Activated naive CD8-positive, alpha-beta T cell treated with anti-CD3 and anti-CD28 coated beads for 36 hours (primary cell): ENCODE measurements at regions not wholly inside any gene's neighbourhood (a gene's known extent, or its start where the extent isn't known, plus 50 kb on each side); places are given as distances from the start of the nearest gene placed in this dataset.

Source experiments
- DNase-seq: peaks from one replicate; pipeline ENCODE4 v3.0.0; 2021
- H3K27ac Mint-ChIP-seq: one replicate; pipeline ENCODE4 v1.8.0; 2022; ENCODE audit warnings: mild to moderate bottlenecking, moderate library complexity, mixed read lengths
- H3K27me3 Mint-ChIP-seq: one replicate; pipeline ENCODE4 v1.8.0; 2022; ENCODE audit warnings: mild to moderate bottlenecking, mixed read lengths
- H3K36me3 Mint-ChIP-seq: one replicate; pipeline ENCODE4 v1.8.0; 2021; ENCODE audit warnings: mild to moderate bottlenecking, mixed read lengths
- H3K4me1 Mint-ChIP-seq: one replicate; pipeline ENCODE4 v1.8.0; 2021; ENCODE audit warnings: mixed read lengths
- H3K4me3 Mint-ChIP-seq: one replicate; pipeline ENCODE4 v1.8.0; 2022; ENCODE audit warnings: mild to moderate bottlenecking, moderate library complexity, mixed read lengths
- H3K9me3 Mint-ChIP-seq: one replicate; pipeline ENCODE4 v1.8.0; 2022; ENCODE audit warnings: mixed read lengths

DNA sequence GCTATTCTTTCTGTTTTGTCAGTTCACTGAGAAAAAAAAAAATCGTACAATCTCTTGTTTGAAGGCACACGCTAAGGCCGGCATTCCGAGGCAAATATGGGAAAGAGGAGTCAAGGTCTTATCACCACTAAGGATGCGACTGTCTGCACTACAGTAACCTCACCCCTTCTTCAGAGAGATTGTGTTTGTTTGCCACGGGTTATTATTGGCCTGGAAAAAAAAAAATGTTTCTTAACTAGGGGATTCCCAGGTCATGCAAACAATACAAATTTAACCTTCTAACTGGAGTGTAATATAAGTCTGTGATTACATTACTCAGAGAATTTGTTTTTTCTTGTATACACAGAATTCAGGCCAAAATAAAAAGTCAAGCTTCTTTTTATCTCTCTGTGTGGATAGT, 168.3 kb downstream of the TMA16 start:
- Mint-ChIP-seq H3K4me3 (no peak overlapping the region), H3K27me3 (no peaks in the 10 kb centered on the region), H3K4me1 (peaks cover 33% of the 10 kb centered on the region), H3K36me3 (no peaks in the 10 kb centered on the region), H3K9me3 (peaks cover 4% of the 10 kb centered on the region), H3K27ac (no peak overlapping the region)
- DNase-seq = no peak

DNA sequence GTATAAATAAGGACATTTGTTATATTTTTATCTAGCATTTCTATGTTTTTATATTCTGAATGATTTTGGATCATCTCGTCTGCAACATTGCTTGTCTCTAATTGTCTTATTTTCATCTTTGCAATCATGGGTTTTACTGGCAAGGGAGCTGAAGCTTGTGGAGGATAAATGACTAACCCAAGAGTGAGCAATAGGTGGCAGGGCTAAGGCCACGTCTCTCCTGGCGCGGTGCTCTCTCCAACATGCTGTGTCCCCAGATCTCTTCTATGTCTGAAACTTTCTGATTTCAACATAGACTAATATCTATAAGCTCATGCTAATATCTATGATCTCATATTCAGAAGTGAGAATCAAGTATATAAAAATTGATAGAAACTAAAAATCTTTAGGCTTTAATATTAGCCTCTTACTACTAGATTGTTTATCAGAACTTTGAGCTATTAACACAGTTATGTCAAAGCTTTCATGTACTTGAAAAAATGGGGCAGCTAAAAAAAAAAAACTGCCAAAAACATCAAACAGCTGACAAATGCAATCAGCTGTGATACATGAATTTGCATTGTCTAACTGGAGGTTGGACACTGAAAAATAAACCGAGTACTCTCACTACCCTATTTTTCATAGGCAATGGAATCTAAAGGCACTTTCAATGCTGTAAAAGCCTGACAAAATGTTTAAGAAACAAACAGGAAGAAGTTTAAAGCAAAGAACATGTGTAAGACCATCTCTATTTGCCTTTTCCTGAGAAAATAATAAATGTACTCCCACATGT, 169.2 kb downstream of the TMA16 start:
- no peak for DNase-seq
- peaks cover 4% of the 10 kb centered on the region for H3K9me3 Mint-ChIP-seq

DNA sequence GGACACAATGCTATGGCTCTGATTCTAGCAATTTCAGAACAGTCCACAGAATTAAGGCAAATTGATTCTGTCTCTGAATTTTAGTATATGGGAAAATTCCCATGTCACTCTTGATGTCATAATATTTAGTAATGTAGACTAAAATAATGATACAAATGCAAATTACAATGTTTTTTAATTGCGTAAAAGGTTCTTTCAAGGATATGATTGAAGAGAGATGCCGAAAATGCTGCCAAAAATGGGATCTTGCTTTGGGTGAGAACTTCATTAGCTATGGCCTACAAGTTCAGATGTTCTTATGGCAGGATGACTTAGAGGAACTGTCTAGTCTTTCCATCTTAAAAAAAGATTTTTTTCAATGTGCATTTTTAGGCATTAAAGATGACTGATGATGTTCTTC, 170.6 kb downstream of the TMA16 start:
- Mint-ChIP-seq H3K4me3 (no peak overlapping the region), H3K4me1 (peaks cover 35% of the 10 kb centered on the region), H3K27ac (no peak overlapping the region), H3K36me3 (no peaks in the 10 kb centered on the region), H3K27me3 (no peaks in the 10 kb centered on the region), H3K9me3 (no peaks in the 10 kb centered on the region)
- no peak for DNase-seq

More for the DNA sequence above, 169.2 kb downstream of the TMA16 start:
- Mint-ChIP-seq H3K4me1 (peaks cover 35% of the 10 kb centered on the region), H3K27ac (peak overlapping the region; percentile 37), H3K36me3 (no peaks in the 10 kb centered on the region), H3K4me3 (no peak overlapping the region), H3K27me3 (no peaks in the 10 kb centered on the region)

DNA sequence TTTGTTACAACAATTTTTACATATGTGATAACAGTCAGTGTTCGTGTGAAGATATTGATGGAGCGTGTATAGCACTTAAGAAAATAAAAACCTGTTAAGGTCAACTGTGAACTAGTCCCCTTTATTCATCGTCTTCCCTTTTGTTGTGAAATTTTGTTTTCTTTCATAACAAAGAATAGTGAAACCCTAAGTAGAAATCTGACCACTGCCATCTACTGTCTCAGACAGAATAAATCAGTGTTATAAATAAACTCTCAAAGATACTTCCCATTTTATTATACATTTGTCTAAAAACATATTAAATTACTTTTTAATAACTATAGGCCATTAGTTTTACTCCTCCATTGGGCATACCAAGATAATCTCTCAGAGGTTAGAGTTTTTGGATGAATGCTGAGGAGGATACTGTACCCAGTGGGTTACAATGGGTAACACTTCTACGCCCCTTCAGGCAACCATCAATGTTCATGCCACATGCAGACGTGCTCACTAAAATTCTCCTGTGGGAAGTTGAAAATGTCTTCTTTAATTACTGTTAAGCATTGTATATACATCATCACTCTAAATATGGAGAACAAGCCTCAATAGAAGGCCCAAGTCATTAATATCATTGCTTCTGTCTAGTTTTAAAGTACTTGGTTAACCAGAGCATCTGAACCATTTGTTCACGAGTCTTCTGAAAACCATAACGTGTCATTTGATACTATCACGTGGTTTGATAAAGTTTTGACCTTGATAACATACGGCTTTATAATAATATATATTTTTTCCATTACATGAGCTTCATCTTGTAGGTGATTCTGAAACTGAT, 171.2 kb downstream of the TMA16 start:
- DNase-seq = no peak
- H3K4me1 Mint-ChIP-seq = peaks cover 38% of the 10 kb centered on the region
- H3K27ac Mint-ChIP-seq = no peak overlapping the region
- H3K27me3 Mint-ChIP-seq = no peaks in the 10 kb centered on the region
- no peaks in the 10 kb centered on the region for H3K9me3 Mint-ChIP-seq
- no peak overlapping the region for H3K4me3 Mint-ChIP-seq
- no peaks in the 10 kb centered on the region for H3K36me3 Mint-ChIP-seq

DNA sequence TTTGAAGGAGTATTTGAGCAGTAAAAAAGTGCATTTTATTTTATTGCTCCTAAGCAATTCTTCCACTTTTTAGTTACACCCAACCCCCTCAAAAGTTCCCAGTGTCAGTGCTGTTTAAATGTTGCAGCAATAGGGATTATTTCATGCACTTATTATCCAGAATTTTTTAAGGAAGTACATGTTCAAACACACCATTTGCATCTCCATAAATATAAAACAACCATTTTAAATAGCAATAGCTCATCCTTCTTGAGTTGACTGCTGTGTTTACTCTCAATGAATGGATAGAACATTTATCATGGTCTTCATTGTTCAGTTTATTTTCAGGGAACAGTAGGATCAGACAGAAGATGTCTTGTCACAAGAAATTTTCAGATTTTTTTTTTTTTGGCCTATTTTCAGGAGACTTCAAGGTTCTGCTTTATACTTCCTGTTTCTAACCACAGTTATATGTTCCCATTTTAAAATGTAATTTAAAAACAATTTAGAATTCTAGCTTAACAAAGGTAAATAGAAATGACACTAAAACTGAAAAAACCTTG, 171.9 kb downstream of the TMA16 start:
- H3K4me1 Mint-ChIP-seq = peaks cover 44% of the 10 kb centered on the region
- no peaks in the 10 kb centered on the region for H3K36me3 Mint-ChIP-seq
- H3K27me3 Mint-ChIP-seq = no peaks in the 10 kb centered on the region
- H3K9me3 Mint-ChIP-seq = no peaks in the 10 kb centered on the region
- no peak overlapping the region for H3K4me3 Mint-ChIP-seq
- H3K27ac Mint-ChIP-seq = peak overlapping the region; percentile 34
- DNase-seq = no peak

DNA sequence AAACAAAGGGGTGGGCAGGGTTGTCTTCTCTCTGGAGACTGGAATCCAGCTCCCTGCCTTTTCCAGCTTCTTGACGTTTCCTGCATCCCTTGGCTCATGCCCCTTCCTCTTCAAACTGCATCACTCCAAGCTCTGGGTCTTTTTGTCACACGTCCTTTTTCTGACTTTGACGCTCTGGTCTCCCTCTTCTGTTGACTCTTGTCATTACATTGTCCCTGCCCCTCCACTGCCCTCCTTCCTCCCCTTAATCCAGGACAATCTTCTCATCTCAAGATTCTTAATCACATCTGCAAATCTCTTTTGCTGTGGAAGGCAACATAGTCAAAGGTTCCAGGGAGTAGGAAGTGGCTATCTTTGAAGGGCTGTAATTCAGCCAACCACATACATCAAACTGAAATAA, 178.3 kb downstream of the TMA16 start:
- no peak overlapping the region for H3K27ac Mint-ChIP-seq
- H3K27me3 Mint-ChIP-seq = no peaks in the 10 kb centered on the region
- no peaks in the 10 kb centered on the region for H3K36me3 Mint-ChIP-seq
- H3K4me3 Mint-ChIP-seq = no peak overlapping the region
- H3K4me1 Mint-ChIP-seq = peaks cover 19% of the 10 kb centered on the region
- no peaks in the 10 kb centered on the region for H3K9me3 Mint-ChIP-seq
- DNase-seq = no peak

DNA sequence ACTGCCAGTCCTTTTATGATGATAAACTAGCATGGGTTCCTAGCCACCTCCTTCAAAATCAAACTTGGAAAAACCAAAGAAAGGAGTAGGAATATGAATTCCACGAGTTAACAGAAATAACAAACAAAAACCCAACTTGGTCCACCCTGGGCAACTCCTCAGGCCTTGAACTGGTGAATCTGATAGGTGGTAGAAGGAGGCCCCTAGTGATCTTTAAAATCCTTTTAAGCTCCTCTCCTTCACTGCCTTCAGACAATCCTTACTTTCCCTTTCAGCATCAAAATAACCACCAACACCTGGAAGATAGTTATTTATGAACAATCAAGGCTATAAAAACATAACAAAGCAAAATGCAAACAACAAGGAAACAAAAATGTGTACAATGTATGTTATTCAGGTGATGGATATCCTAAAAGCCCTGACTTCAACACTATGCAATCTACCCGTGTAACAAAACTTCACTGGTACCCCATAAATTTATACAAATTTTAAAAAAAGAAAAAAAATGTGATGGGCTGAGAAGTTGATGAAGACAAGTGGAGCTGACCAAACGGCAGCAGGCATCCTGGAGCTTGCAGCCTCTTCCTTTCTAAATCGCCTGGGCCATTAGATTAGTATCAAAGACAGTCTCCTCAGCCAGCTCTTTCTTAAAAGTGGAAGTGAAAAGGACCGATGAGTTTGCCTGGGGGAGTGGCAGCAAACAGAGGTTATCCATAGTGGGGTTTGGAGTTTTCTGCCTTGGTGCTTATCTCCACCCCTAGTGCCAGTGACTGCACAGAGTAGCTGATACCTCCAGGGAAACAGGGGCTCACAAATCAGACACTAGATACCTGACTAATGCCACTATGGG, 179.6 kb downstream of the TMA16 start:
- H3K9me3 Mint-ChIP-seq = no peaks in the 10 kb centered on the region
- H3K36me3 Mint-ChIP-seq = no peaks in the 10 kb centered on the region
- peaks cover 17% of the 10 kb centered on the region for H3K4me1 Mint-ChIP-seq
- H3K27ac Mint-ChIP-seq = no peak overlapping the region
- no peak overlapping the region for H3K4me3 Mint-ChIP-seq
- H3K27me3 Mint-ChIP-seq = no peaks in the 10 kb centered on the region
- no peak for DNase-seq

DNA sequence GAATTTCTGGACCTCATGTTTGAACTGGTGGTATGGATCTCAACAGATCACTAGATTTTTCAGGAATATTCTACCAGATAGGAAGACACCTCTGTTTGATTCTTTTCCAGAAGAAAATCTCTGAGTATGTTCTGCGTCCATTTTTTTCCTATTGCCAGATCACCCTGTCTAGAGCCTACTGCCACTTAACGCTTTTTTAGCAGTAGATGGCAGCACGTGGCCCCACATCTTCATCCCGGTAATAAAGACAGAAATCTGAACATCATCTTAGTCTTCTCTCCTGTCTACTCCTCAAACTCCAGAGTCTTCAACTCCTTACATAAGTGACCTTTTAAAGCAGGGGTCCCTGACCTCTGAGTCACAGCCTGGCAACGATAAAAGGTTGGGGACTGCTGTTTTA, 184.7 kb downstream of the TMA16 start:
- Mint-ChIP-seq H3K4me1 (no peaks in the 10 kb centered on the region), H3K27ac (no peak overlapping the region), H3K36me3 (no peaks in the 10 kb centered on the region), H3K27me3 (no peaks in the 10 kb centered on the region), H3K9me3 (no peaks in the 10 kb centered on the region), H3K4me3 (no peak overlapping the region)
- DNase-seq = no peak

DNA sequence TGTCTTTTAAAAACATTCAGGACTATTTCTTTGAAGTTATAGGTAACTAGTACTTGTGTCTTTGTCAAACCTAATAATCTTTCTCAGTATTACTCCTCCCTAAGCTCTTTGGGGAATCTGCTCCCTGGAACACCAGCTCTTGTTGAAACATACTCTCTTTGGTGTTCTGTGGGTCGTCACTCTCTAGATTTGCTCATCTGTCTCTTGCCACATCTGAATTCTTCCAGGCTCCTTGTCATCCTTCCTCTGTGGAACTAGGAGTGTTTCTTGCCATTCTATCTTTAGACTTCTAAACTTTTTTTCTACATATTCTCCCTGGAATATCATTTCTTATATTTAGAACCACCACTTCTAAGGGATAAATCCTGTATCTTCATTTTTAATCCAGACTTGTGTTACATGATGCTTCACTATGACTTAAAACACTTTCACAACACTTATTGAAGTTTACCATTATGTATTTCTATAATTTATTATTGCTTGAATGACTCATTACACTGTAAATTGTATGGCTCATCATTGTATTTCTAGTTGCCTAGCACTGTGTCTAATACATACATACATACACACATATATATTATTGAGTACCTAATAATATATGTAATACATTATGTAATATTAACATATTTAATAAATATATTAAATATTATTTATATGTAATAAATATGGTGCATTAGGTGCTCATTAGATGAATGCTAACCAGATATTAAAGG, 186.1 kb downstream of the TMA16 start:
- Mint-ChIP-seq H3K4me3 (no peak overlapping the region), H3K4me1 (no peaks in the 10 kb centered on the region), H3K9me3 (no peaks in the 10 kb centered on the region), H3K27me3 (no peaks in the 10 kb centered on the region), H3K27ac (no peak overlapping the region), H3K36me3 (no peaks in the 10 kb centered on the region)
- no peak for DNase-seq

DNA sequence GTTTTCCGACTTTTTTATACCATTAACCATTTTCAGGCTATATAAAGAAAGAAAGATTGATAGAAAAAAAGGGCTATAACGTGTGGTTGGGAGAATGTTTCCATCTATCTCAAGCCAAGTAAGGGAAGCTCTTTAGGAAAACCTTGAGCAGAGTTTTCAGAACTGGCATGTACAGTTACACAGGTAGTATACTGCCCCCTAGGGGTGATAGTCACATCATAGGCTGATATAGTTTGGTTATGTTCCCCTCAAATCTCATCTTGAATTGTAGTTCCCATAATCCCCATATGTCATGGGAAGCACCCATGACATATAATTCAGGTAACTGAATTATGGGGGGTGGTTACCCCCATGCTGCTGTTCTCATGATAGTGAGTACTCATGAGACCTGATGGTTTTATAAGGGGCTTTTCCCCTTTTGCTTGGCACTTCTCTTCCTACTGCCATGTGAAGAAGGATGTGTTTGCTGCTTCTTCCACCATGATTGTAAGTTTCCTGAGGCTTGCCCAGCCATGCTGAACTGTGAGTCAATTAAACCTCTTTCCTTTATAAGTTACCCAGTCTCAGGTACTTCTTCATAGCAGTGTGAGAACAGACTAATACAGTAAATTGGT, 186.8 kb downstream of the TMA16 start:
- H3K4me1 Mint-ChIP-seq = no peaks in the 10 kb centered on the region
- no peaks in the 10 kb centered on the region for H3K36me3 Mint-ChIP-seq
- no peak overlapping the region for H3K27ac Mint-ChIP-seq
- peak; percentile 3 for DNase-seq
- no peaks in the 10 kb centered on the region for H3K9me3 Mint-ChIP-seq
- no peaks in the 10 kb centered on the region for H3K27me3 Mint-ChIP-seq
- no peak overlapping the region for H3K4me3 Mint-ChIP-seq

DNA sequence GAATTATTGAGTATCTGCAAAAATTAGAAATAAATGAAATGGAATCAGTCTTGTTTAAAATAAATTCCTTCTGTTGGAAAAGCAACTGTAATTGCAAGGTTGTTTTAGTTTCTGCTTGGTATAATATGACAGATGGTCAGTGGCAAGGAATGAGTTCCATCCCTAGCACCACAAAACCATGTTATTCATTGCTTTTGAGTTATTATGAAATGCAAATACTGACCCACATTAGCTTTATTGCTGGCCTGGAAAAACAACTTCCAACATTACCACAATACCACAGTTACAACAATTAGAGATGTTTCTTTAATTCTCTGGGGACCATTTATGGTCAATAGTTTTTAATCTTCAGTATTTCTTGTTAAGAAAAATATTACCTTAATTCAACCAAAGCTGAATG, 194.4 kb downstream of the TMA16 start:
- Mint-ChIP-seq H3K9me3 (no peaks in the 10 kb centered on the region), H3K36me3 (no peaks in the 10 kb centered on the region), H3K27ac (no peak overlapping the region), H3K27me3 (no peaks in the 10 kb centered on the region), H3K4me3 (no peak overlapping the region), H3K4me1 (no peaks in the 10 kb centered on the region)
- DNase-seq = no peak

DNA sequence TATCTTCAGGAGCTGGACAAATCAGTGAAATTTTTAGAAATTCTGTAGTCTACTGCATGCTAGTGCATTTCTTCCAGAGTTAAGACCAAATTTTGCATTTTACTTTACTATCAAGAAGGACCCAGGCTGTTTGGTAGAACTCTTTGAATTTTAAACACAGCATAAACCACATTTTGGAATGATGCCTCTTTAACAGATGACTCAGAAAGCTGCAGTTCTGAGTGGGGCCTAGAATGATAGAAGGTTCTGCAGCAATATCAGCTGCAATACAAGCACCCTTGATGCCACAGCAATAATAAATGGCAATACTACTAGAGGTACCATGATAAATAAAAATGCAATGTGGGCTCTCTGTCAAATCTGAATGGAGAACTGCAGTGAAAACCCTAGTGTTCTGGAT, 198.7 kb downstream of the TMA16 start:
- no peaks in the 10 kb centered on the region for H3K36me3 Mint-ChIP-seq
- no peak for DNase-seq
- H3K4me3 Mint-ChIP-seq = no peak overlapping the region
- H3K27ac Mint-ChIP-seq = no peak overlapping the region
- H3K4me1 Mint-ChIP-seq = no peaks in the 10 kb centered on the region
- H3K9me3 Mint-ChIP-seq = peaks cover 2% of the 10 kb centered on the region
- no peaks in the 10 kb centered on the region for H3K27me3 Mint-ChIP-seq

DNA sequence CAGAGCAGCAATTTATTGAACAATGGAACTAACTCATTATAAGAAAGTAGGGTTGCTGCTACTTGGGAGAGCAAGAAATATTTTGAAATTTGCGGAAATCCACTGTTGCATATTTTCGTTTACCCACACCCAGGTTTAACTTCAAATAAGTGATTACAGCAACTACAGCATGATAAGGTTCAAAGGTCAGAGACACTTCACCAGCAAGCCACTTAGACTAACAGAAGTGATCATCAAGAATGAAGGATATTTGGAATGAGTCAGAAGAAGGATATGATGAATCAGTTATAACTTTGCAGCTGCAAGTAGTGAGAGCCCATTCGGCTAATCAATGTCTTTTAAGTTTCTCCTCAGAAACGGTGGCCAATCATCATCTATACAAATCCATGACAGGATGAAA, 199.3 kb downstream of the TMA16 start:
- Mint-ChIP-seq H3K36me3 (no peaks in the 10 kb centered on the region), H3K4me1 (no peaks in the 10 kb centered on the region), H3K9me3 (peaks cover 2% of the 10 kb centered on the region), H3K4me3 (no peak overlapping the region), H3K27me3 (no peaks in the 10 kb centered on the region), H3K27ac (no peak overlapping the region)
- no peak for DNase-seq

DNA sequence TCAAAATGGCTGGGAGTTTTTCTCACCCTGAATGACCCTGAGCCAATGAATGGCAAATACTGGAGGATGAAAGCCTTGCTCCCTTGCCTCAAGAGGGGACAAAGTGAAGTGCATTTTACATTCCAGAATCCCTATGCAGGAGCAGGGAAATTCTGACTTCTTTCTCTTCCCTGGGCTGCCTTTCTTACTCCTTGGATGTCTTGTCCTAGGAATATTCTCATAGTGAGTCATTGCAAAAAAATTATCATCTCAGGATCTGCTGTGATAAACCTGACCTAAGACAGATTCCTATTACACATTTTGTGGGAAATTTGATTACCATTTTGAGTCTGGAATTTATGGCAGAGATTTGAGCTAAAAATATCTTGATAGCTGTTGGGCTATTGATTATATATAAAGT, 199.9 kb downstream of the TMA16 start:
- Mint-ChIP-seq H3K27ac (no peak overlapping the region), H3K36me3 (no peaks in the 10 kb centered on the region), H3K27me3 (no peaks in the 10 kb centered on the region), H3K4me1 (no peaks in the 10 kb centered on the region), H3K9me3 (peaks cover 2% of the 10 kb centered on the region), H3K4me3 (no peak overlapping the region)
- no peak for DNase-seq
